Endothelial cell of umbilical vein (primary cell): ENCODE measurements at regions not wholly inside any gene's neighbourhood (a gene's known extent, or its start where the extent isn't known, plus 50 kb on each side); places are given as distances from the start of the nearest gene placed in this dataset.

Source experiments
- BruUV-seq: library from RNA; stranded (reverse); fragments of 400-500 nt; replicated peaks from 2 replicates; lab custom pipeline; 2021; lab: Mats Ljungman, UMichigan
- CTCF ChIA-PET: fragments of 300-600, 350-600 bp; sonication (Branson Sonifier 250); formaldehyde crosslinking; loops from one replicate; lab custom pipeline; 2021; ENCODE audit warnings: antibody characterized with exemption, inconsistent platforms; lab: Charles Lee
- POLR2A ChIA-PET: fragments of 300-600, 350-600 bp; sonication (Branson Sonifier 250); formaldehyde crosslinking; loops from one replicate; lab custom pipeline; 2021; ENCODE audit warnings: antibody characterized with exemption, inconsistent platforms; lab: Charles Lee
- DNase-seq: peaks from one replicate; pipeline ENCODE4 v3.0.0-alpha.2; 2011; ENCODE audit warnings: low read depth, low spot score
- FAIRE-seq: peaks from 2 replicates; lab custom pipeline; 2011; peaks lifted over from hg19 to GRCh38; lab: Jason Lieb, UNC
- H2AFZ ChIP-seq: 2 replicates; pipeline ENCODE4 v1.6.0; 2012; ENCODE audit warnings: low read depth, low read length, control low read depth, inconsistent platforms
- H3K27ac ChIP-seq: 2 replicates; pipeline ENCODE4 v1.5.1; 2011; ENCODE audit warnings: low read depth, mild to moderate bottlenecking, control low read depth, low read length, moderate library complexity; ENCODE audit not compliant: insufficient read depth
- H3K27me3 ChIP-seq, 2 experiments: 2 replicates each; pipeline versions ENCODE4 v1.6.0 to v1.6.1; 2011; ENCODE audit warnings: low read length in 2 of 2, mixed read lengths in 1 of 2; ENCODE audit not compliant: control insufficient read depth in 2 of 2, insufficient read depth in 2 of 2
- H3K36me3 ChIP-seq, 2 experiments: 2 replicates in 1 of 2; 3 replicates in 1 of 2; pipeline ENCODE4 v1.5.1; 2011; ENCODE audit warnings: low read length in 2 of 2, mild to moderate bottlenecking in 1 of 2, moderate library complexity in 1 of 2; ENCODE audit not compliant: control insufficient read depth in 2 of 2, insufficient read depth in 2 of 2; ENCODE audit errors: extremely low read depth in 1 of 2
- H3K4me1 ChIP-seq: 3 replicates; pipeline ENCODE4 v1.5.1; 2011; ENCODE audit warnings: mild to moderate bottlenecking, low read length; ENCODE audit not compliant: control insufficient read depth, insufficient read depth; ENCODE audit errors: extremely low read depth
- H3K4me2 ChIP-seq: 2 replicates; pipeline ENCODE4 v1.6.1; 2011; ENCODE audit warnings: low read length, control low read depth, mixed read lengths; ENCODE audit not compliant: insufficient read depth
- H3K4me3 ChIP-seq, 3 experiments: fragments of 200-600 bp in 1 of 3; sonication (generic), shearing (Covaris generic) in 1 of 3; replicated peaks in 1 of 3; 2 replicates each; pipeline ENCODE4 v1.5.1; 2011 to 2016; ENCODE audit warnings: control low read depth in 3 of 3, low read length in 3 of 3, mild to moderate bottlenecking in 2 of 3, inconsistent platforms in 1 of 3, low read depth in 1 of 3, moderate library complexity in 1 of 3; ENCODE audit not compliant: insufficient read depth in 1 of 3
- H3K79me2 ChIP-seq: 2 replicates; pipeline ENCODE4 v1.6.0; 2012; ENCODE audit warnings: low read length, inconsistent platforms; ENCODE audit not compliant: control insufficient read depth, insufficient read depth
- H3K9ac ChIP-seq: replicated peaks from 2 replicates; pipeline ENCODE3; 2011; ENCODE audit warnings: low read length, control low read depth; ENCODE audit not compliant: insufficient read depth; ENCODE audit errors: extremely low read depth
- H3K9me1 ChIP-seq: replicated peaks from 3 replicates; pipeline ENCODE4 v1.6.0; 2011; ENCODE audit warnings: mild to moderate bottlenecking, low read length; ENCODE audit not compliant: control insufficient read depth, insufficient read depth; ENCODE audit errors: extremely low read depth
- H3K9me3 ChIP-seq: replicated peaks from 2 replicates; pipeline ENCODE4 v1.5.1; 2012; ENCODE audit warnings: low read length, inconsistent platforms; ENCODE audit not compliant: control insufficient read depth, insufficient read depth
- H4K20me1 ChIP-seq: replicated peaks from 2 replicates; pipeline ENCODE3; 2011; ENCODE audit warnings: mild to moderate bottlenecking, low read length; ENCODE audit not compliant: control insufficient read depth, insufficient read depth; ENCODE audit errors: extremely low read depth
- CTCF ChIP-seq, 2 donors: IDR thresholded peaks; 1 replicate in 1 of 2; 2 replicates in 1 of 2; pipeline ENCODE4 v1.5.1; 2011; ENCODE audit warnings: low read length in 2 of 2, mild to moderate bottlenecking in 2 of 2, moderate library complexity in 2 of 2, control low read depth in 1 of 2, inconsistent platforms in 1 of 2, low read depth in 1 of 2; ENCODE audit not compliant: insufficient read depth in 1 of 2; ENCODE audit errors: extremely low read depth in 1 of 2
- EZH2 ChIP-seq: IDR thresholded peaks from 2 replicates; pipeline ENCODE4 v1.6.1; 2012; ENCODE audit warnings: borderline replicate concordance, low read depth, mild to moderate bottlenecking, moderate library complexity, low read length, inconsistent platforms; ENCODE audit not compliant: severe bottlenecking
- FOS ChIP-seq: IDR thresholded peaks from 2 replicates; pipeline ENCODE4 v1.6.1; 2011; ENCODE audit warnings: mild to moderate bottlenecking, low read length, moderate library complexity, borderline replicate concordance; ENCODE audit not compliant: insufficient read depth
- GATA2 ChIP-seq: IDR thresholded peaks from 2 replicates; pipeline ENCODE4 v1.7.0; 2011; ENCODE audit warnings: low read depth, mild to moderate bottlenecking, moderate library complexity, mixed read lengths, low read length; ENCODE audit not compliant: insufficient read length, insufficient read depth
- JUN ChIP-seq: IDR thresholded peaks from 2 replicates; pipeline ENCODE4 v1.6.1; 2011; ENCODE audit warnings: borderline replicate concordance, low read depth; ENCODE audit not compliant: insufficient read length, insufficient read depth
- MAX ChIP-seq: IDR thresholded peaks from 2 replicates; pipeline ENCODE4 v1.6.1; 2011; ENCODE audit not compliant: insufficient read depth, insufficient read length
- MYC ChIP-seq: IDR thresholded peaks from one replicate; pipeline ENCODE4 v1.6.1; 2011; ENCODE audit warnings: mild to moderate bottlenecking, low read depth, low read length
- POLR2A ChIP-seq: IDR thresholded peaks from 2 replicates; pipeline ENCODE4 v1.6.1; 2012; ENCODE audit warnings: low read depth, mild to moderate bottlenecking, control low read depth, low read length
- POLR2AphosphoS5 ChIP-seq: IDR thresholded peaks from 2 replicates; pipeline ENCODE4 v1.6.1; 2012; ENCODE audit warnings: low read depth, mild to moderate bottlenecking, control low read depth, low read length, moderate library complexity; ENCODE audit not compliant: insufficient read depth
- dilution Hi-C: fragments of 300-500 bp; cut with MboI; formaldehyde crosslinking; loops from one replicate; pipeline ENCODE4 v1.15.0; 2019; ENCODE audit warnings: low sequenced_read_pairs; ENCODE audit not compliant: extremely low pct_ligation_motif_present
- intact Hi-C: fragments of 100-400 bp; cut with micrococcal nuclease; formaldehyde crosslinking; loops from one replicate; pipeline ENCODE4 v1.10.0; 2022

GRCh38 chr1:82844911-82845827 is 1044.4 kb downstream of the ADGRL2 start:
- no peak overlapping the region for H3K4me3 ChIP-seq
- H3K9me1 ChIP-seq = no peaks in the 10 kb centered on the region
- no peaks in the 10 kb centered on the region for H4K20me1 ChIP-seq
- H3K9me3 ChIP-seq = no peaks in the 10 kb centered on the region
- intact Hi-C loops = no loop called here
- FAIRE-seq (no peak), DNase-seq (no peak)
- no peak overlapping the region for H3K9ac ChIP-seq
- no peak overlapping the region for H3K27ac ChIP-seq
- no peaks in the 10 kb centered on the region for H3K4me1 ChIP-seq
- H3K36me3 ChIP-seq = no peaks in the 10 kb centered on the region
- ChIA-PET POLR2A (no interaction called here), CTCF (no interaction called here)
- no peak overlapping the region for H2AFZ ChIP-seq
- dilution Hi-C loops = no loop called here
- H3K27me3 ChIP-seq = no peaks in the 10 kb centered on the region
- no peak for TF ChIP-seq EZH2
- TF ChIP-seq POLR2A = no peak
- no peaks in the 10 kb centered on the region for H3K79me2 ChIP-seq
- no TSS peak for BruUV-seq
- H3K4me2 ChIP-seq = no peak overlapping the region

- TF ChIP-seq POLR2AphosphoS5 (no peak), MAX (no peak), JUN (no peak), EZH2 (no peak), GATA2 (no peak), FOS (no peak), CTCF (IDR thresholded peaks at IDR 0.05; ENCODE audit: extremely low read depth in 1 of 2, insufficient read depth in 1 of 2, low read depth in 1 of 2, low read length in 2 of 2) (no peak), MYC (no peak), POLR2A (no peak)
- intact Hi-C loops = no loop called here
- H3K79me2 ChIP-seq = no peaks in the 10 kb centered on the region
- FAIRE-seq (no peak), DNase-seq (no peak)
- no peak overlapping the region for H3K4me3 ChIP-seq
- H3K27me3 ChIP-seq = no peaks in the 10 kb centered on the region
- H3K9ac ChIP-seq = no peak overlapping the region
- H3K27ac ChIP-seq = no peak overlapping the region
- CTCF ChIA-PET = no interaction called here
- no peaks in the 10 kb centered on the region for H3K9me3 ChIP-seq
- H2AFZ ChIP-seq = no peak overlapping the region
- H3K36me3 ChIP-seq = no peaks in the 10 kb centered on the region
- no TSS peak for BruUV-seq
- dilution Hi-C loops = no loop called here
- no peaks in the 10 kb centered on the region for H4K20me1 ChIP-seq
- H3K4me1 ChIP-seq = no peaks in the 10 kb centered on the region
- no peak overlapping the region for H3K4me2 ChIP-seq
- POLR2A ChIA-PET = no interaction called here
- H3K9me1 ChIP-seq = no peaks in the 10 kb centered on the region
Measured at GRCh38 chr1:82844447-82844846, 1043.7 kb downstream of the ADGRL2 start.
